Activated naive CD8-positive, alpha-beta T cell treated with anti-CD3 and anti-CD28 coated beads, Interleukin-2, amount 50 U/mL, for 24 hours (primary cell): ENCODE measurements at regions not wholly inside any gene's neighbourhood (a gene's known extent, or its start where the extent isn't known, plus 50 kb on each side); places are given as distances from the start of the nearest gene placed in this dataset.

Experiments
- ATAC-seq: fragments of 150-1000 bp; cut with Tn5 transposase; one replicate; pipeline ENCODE4 v1.10.0; 2021
- DNase-seq: peaks from one replicate; pipeline ENCODE4 v3.0.0; 2021
- H3K27ac Mint-ChIP-seq: one replicate; pipeline ENCODE4 v1.8.0; 2021; ENCODE audit warnings: mild to moderate bottlenecking, mixed read lengths
- H3K27me3 Mint-ChIP-seq: one replicate; pipeline ENCODE4 v1.8.0; 2021; ENCODE audit warnings: mixed read lengths
- H3K36me3 Mint-ChIP-seq: one replicate; pipeline ENCODE4 v1.8.0; 2021; ENCODE audit warnings: low read depth, mixed read lengths
- H3K4me1 Mint-ChIP-seq: one replicate; pipeline ENCODE4 v1.8.0; 2021; ENCODE audit warnings: mixed read lengths
- H3K4me3 Mint-ChIP-seq: one replicate; pipeline ENCODE4 v1.8.0; 2021; ENCODE audit warnings: mild to moderate bottlenecking, moderate library complexity, mixed read lengths
- H3K9me3 Mint-ChIP-seq: one replicate; pipeline ENCODE4 v1.8.0; 2021; ENCODE audit warnings: mixed read lengths

DNA sequence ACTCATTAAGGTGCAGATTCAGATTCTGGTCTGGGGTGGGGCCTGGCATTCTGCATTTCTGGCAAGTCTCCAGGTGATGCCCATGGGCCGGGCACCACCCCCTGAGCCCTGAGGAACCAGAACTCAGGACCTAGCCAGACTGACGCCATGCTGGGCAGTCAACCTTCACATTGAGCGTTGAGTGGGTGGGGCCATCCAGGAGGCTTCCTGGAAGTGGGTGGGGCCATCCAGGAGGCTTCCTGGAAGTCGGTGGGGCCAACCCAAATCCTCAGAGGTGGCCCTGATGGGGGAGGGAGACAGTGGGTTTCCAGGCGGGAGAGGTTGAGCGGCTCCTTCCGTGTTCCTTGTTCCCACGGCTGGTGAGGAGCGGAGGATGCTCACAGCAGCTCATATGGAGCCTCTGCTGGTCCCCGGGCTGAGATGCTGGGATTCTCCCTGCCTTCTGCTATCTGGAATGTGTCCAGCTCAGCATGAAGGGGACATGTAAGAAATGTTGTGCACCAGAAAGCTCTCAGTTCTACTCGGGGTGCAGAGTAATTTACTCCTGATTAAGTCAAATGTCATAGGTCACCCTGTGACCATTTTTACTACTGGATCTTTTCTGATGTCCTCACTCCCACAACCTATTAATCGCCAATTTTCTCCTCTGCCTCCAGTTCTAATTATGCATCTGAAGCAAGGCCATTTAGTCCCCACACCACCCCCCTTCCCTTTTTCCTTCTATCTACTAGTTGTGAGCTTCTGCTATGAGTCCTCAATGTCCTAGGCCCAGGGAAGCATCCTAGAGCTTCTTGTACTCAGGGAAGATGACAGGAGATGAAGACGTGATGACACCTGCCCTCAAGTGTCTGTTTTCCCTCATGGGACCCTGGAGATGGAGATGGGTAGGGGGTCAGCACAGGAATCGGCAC lies 435.4 kb downstream of the PTPRU start:
- DNase-seq (no peak), ATAC-seq (no peak)
- Mint-ChIP-seq H3K4me3 (no peak overlapping the region), H3K4me1 (no peaks in the 10 kb centered on the region), H3K27me3 (peaks cover 8% of the 10 kb centered on the region), H3K27ac (no peak overlapping the region), H3K9me3 (no peaks in the 10 kb centered on the region), H3K36me3 (no peaks in the 10 kb centered on the region)

DNA sequence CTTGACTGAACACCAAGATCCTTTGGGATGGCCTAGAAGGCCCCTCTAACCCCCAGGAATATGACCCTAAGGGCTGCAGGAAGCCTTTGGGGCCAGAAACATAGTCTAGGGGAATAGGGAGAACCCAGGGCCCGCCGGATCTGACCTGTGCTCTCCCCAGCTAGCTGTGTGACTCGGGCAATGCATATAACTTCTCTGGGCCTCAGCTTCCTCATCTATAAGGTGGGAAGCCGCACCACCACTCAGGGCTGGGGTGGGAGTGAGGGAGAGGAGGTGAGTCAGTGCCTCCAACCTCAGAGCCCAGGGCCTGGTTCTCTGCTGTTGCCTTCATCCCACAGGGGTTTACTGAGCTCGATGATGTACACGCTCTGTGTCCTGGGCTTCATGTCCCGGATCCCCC lies 434.4 kb downstream of the PTPRU start:
- H3K27ac Mint-ChIP-seq: no peak overlapping the region
- DNase-seq (no peak), ATAC-seq (no peak)
- H3K27me3 Mint-ChIP-seq: peaks cover 14% of the 10 kb centered on the region
- H3K4me1 Mint-ChIP-seq: no peaks in the 10 kb centered on the region
- no peaks in the 10 kb centered on the region for H3K9me3 Mint-ChIP-seq
- no peaks in the 10 kb centered on the region for H3K36me3 Mint-ChIP-seq
- no peak overlapping the region for H3K4me3 Mint-ChIP-seq

DNA sequence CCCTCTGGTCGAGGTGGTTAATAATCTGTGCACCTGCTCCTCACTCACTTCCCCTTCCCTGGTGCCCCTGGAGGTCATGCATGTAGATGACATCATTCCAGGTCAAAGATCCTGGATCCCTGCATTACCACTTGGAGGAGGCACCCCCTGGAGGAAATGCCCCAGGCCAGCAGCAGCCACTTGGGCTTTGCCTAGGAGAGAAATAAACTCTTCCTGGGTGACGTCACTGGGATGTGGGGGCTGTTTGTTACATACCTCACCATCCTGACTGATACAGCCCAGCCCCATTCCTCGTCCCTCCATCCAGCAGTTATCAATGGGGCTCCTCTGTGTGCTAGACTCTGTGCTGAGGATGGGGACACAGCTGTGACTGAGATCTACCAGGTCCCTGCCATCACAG lies 433.6 kb downstream of the PTPRU start:
- Mint-ChIP-seq H3K27me3 (peaks cover 15% of the 10 kb centered on the region), H3K27ac (no peak overlapping the region), H3K4me1 (no peaks in the 10 kb centered on the region), H3K9me3 (no peaks in the 10 kb centered on the region), H3K4me3 (no peak overlapping the region), H3K36me3 (no peaks in the 10 kb centered on the region)
- DNase-seq: no peak
- ATAC-seq: no peak

DNA sequence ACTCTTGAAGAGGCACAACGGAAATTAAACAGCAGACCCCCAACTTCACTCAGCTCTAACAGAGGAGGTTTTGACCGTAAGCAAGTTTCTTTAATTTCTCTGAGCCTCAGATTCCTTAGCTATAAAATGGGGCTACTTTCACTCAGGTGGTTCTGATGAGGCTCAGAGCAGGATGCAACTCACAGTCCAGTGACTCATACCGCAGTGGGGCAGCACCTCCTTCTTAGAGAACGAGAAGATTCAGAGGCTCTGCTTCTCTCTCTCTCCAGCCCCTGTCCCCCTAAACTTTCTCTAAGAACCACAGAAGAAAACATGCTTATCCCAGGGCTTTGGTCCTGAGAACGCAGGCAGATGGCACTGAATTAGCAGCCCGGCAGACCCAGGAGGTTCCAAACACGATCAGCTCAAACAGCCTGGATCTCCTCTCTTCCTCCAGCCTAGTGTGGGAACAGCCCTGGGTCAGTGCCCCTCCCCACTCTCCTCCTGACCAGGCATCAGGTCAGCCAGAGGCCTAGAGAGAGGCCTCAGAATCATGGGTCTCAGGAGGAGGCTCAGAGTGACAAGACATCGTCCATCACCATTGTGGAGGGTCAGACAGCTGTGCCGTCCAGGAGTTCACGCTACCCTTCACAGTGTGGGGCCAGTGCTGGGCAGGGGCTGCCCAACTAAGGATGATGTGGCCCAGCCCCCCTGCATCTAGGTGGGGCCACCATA lies 433.0 kb downstream of the PTPRU start:
- H3K27ac Mint-ChIP-seq: no peak overlapping the region
- peaks cover 17% of the 10 kb centered on the region for H3K27me3 Mint-ChIP-seq

DNA sequence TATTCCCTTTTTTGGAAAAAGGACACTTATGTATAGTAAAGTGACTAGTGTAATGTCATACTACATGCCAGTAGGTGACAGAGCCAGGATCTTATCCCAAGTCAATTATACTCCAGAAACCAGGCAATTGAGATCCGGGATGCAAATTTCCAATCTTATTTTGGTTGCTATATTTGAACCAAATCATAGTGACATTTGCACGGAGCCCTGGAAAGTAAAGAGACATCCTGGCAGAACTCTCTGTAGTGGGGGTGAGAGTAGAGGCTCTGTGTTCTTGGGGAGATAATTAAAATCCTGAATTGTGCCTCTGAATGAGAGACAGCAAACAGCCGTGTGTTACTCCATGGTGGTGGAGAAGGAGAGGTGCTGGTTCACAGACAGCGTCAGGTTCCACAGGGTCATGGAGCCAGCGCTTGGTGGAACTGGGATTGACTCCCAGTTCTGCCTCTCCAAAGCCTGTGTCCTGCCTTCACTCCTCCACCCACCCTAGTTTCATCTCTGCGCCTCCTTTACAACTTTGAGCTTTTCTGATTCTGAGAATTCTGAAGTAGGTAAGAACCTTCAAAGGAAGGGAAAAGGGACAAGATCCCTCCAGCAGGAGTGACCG lies 432.3 kb downstream of the PTPRU start:
- no peak for ATAC-seq
- no peak overlapping the region for H3K4me3 Mint-ChIP-seq
- H3K27me3 Mint-ChIP-seq: peaks cover 20% of the 10 kb centered on the region

More for the DNA sequence above, 433.0 kb downstream of the PTPRU start:
- ATAC-seq: no peak
- H3K4me3 Mint-ChIP-seq: no peak overlapping the region
- H3K36me3 Mint-ChIP-seq: no peaks in the 10 kb centered on the region
- no peak for DNase-seq
- H3K9me3 Mint-ChIP-seq: no peaks in the 10 kb centered on the region
- H3K4me1 Mint-ChIP-seq: no peaks in the 10 kb centered on the region

DNA sequence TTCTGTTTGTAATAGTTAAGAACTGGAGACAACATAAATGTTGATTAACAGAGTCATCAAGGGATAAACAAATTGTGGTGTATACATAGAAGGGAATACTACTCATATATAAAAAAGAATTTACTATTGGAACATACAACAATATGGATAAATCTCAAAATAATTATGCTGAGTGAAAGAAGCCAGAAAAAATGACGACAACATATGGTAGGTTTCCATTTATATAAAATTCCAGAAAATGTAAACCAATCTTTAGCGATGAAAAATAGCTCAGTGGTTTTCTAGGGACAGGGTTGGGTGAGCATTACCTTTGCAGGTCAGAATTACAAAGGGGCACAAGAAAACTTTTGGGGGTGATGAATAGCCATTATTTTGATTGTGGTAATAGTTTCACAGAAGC lies 431.6 kb downstream of the PTPRU start:
- ATAC-seq (no peak), DNase-seq (no peak)
- Mint-ChIP-seq H3K4me3 (no peak overlapping the region), H3K27me3 (peaks cover 24% of the 10 kb centered on the region), H3K27ac (no peak overlapping the region), H3K4me1 (no peaks in the 10 kb centered on the region), H3K9me3 (no peaks in the 10 kb centered on the region), H3K36me3 (no peaks in the 10 kb centered on the region)

More for the DNA sequence above, 432.3 kb downstream of the PTPRU start:
- no peak for DNase-seq
- no peaks in the 10 kb centered on the region for H3K4me1 Mint-ChIP-seq
- H3K36me3 Mint-ChIP-seq: no peaks in the 10 kb centered on the region
- H3K27ac Mint-ChIP-seq: no peak overlapping the region
- no peaks in the 10 kb centered on the region for H3K9me3 Mint-ChIP-seq

DNA sequence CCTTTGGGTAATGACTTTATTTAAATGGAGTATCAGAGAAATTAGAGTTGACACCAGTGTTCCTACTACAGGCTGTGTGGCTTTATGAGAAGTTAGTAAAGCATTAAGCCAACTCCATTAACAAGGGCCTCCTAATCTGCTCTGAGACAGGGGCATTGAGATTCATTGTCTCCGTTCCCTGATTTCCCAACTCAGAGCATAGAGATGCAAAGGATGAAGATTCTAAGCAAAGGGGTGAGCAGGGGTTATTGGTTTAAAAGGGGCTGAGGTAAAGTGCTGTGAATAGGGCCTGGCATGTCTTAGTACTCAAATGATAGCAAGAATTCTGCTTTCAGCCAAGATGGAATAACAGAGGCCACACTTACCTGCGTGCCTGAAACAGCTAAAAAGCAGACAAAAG lies 428.4 kb downstream of the PTPRU start:
- no peaks in the 10 kb centered on the region for H3K4me1 Mint-ChIP-seq
- no peak overlapping the region for H3K4me3 Mint-ChIP-seq
- peaks cover 7% of the 10 kb centered on the region for H3K9me3 Mint-ChIP-seq
- no peak for ATAC-seq
- H3K36me3 Mint-ChIP-seq: no peaks in the 10 kb centered on the region
- H3K27me3 Mint-ChIP-seq: peaks cover 31% of the 10 kb centered on the region
- no peak overlapping the region for H3K27ac Mint-ChIP-seq
- no peak for DNase-seq

DNA sequence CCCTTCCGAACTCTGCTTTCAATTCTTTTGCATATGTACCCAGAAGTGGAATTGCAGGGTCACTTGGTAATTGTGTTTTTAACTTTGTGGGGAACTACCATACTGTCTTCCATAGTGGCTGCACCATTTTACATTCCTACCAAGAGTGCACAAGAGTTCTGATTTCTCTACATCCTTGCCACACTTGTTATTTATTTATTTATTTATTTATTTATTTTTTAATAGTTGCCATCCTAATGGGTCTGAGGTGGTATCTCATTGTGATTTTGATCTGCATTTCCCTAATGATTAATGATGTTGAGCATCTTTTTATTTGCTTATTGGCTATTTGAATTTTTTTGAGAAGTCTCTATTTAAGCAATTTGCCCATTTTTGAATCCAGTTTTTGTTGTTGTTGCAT lies 422.4 kb downstream of the PTPRU start:
- Mint-ChIP-seq H3K27me3 (peaks cover 25% of the 10 kb centered on the region), H3K4me1 (no peaks in the 10 kb centered on the region), H3K27ac (no peak overlapping the region), H3K9me3 (peaks cover 10% of the 10 kb centered on the region), H3K4me3 (no peak overlapping the region), H3K36me3 (peaks cover 2% of the 10 kb centered on the region)
- ATAC-seq (no peak), DNase-seq (no peak)

DNA sequence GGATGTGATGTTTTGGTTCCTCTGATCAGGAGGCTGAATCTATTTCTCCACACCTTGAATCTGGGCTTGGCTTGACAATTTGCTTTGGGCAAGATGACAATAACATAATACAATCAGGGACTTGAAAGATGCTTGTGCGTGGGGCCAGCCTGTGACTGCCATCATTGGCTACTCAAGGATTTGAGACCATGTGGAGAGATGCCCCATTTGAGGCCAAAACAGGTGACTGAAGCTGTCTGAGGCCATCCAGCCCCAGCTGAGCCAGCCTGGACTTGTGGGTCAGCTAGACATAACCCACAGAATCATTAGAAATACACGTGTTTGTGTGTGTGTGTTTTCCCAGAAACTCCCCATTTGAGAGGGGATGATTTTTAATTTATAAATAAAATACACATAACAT lies 421.5 kb downstream of the PTPRU start:
- H3K36me3 Mint-ChIP-seq: peaks cover 2% of the 10 kb centered on the region
- no peak overlapping the region for H3K4me3 Mint-ChIP-seq
- DNase-seq (no peak), ATAC-seq (no peak)
- peaks cover 20% of the 10 kb centered on the region for H3K27me3 Mint-ChIP-seq
- H3K4me1 Mint-ChIP-seq: no peaks in the 10 kb centered on the region
- peaks cover 10% of the 10 kb centered on the region for H3K9me3 Mint-ChIP-seq
- no peak overlapping the region for H3K27ac Mint-ChIP-seq

DNA sequence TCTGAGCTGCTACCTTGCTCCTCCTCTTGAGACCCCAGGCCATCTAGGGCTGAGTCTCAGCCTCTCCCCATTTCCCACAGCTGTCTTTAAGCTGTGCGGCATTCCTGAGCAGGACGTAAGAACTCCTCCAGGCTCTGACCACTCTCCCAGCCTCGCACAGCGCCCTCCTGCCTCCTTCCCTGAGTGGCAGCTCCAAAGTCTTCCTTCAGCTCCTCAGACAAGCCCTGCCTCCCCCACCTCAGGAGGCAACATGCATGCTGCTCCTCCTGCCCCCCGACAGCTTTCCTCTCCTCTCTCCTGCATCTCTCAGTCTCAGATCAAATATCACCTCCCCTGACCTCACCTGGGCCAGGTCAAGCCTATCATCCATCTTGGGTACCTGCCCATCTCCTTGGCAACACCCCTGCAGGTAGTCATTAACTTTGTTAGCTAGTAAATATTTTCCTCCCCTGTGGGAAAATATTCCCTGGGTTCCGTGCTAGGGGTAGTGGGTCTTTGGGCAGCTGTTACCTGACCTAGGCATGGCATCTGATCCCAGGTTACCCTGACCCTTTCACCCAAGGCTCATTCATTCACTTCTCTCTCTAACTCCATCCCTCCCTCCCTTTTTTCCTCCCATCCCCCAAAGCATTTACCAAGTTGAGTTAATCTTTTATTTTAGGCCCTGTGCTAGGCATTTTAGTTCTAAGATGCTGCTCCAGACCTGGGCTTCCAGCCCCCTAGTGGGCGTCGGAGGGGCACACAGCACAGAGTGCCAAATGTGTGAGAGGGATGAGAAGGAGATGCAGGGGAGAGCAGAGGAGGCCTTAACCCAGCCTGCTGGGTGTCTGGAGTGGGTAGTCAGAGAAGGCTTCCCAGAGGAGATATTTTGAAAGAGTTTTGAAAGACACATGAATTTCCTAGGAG lies 419.9 kb downstream of the PTPRU start:
- Mint-ChIP-seq H3K4me3 (no peak overlapping the region), H3K4me1 (no peaks in the 10 kb centered on the region), H3K27me3 (peaks cover 14% of the 10 kb centered on the region), H3K36me3 (peaks cover 2% of the 10 kb centered on the region), H3K27ac (no peak overlapping the region), H3K9me3 (peaks cover 3% of the 10 kb centered on the region)
- DNase-seq (no peak), ATAC-seq (no peak)

DNA sequence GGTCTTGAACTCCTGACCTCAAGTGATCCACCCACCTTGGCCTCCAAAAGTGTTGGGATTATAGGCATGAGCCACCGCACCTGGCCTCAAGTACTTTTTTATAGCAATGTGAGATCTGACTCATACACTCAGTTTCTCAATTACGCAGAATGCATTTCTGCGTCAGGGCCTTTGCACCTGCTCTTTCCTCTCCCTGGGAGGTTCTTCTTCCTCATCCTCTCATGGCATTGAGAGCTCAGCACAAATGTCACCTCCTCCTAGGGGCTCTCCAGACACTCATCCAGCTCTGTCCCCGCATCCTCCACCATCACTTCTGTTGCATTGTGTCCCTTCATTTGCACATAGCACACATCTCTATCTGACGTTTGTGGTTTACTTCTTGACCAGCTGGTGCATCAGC lies 418.8 kb downstream of the PTPRU start:
- Mint-ChIP-seq H3K27ac (no peak overlapping the region), H3K27me3 (peaks cover 17% of the 10 kb centered on the region), H3K36me3 (peaks cover 2% of the 10 kb centered on the region), H3K4me3 (no peak overlapping the region), H3K9me3 (peaks cover 3% of the 10 kb centered on the region), H3K4me1 (no peaks in the 10 kb centered on the region)
- DNase-seq: no peak
- ATAC-seq: no peak

DNA sequence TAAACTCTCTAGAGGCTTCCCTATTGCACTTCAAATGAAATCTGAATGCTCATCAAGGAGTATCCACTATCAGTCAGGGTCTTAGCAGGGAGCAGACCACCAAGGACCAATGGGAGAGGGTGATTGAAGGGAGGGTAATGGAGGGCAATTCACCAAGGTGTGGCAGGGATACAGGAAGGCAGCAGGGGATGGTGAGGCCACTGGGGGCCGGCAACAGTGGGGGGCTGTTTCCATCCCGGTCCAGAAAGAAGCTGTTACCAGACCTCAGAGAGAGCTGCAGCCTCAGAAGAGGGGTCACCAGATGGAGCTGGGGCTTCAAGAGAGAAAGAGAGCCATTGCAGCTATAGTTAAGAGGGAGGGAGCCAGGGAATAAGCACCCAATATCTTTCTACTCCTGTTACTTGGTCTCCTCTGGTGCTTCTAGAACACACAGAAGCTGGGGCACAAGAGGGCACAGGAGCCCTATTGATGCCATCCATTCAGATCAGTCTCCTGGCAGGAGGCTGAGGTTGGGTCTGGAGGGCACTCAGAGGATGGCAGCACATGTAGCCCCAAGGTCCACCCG lies 417.6 kb downstream of the PTPRU start:
- H3K27me3 Mint-ChIP-seq: peaks cover 17% of the 10 kb centered on the region
- no peak overlapping the region for H3K27ac Mint-ChIP-seq
- DNase-seq (no peak), ATAC-seq (no peak)
- H3K4me3 Mint-ChIP-seq: no peak overlapping the region
- H3K36me3 Mint-ChIP-seq: peaks cover 2% of the 10 kb centered on the region
- H3K4me1 Mint-ChIP-seq: no peaks in the 10 kb centered on the region
- peaks cover 3% of the 10 kb centered on the region for H3K9me3 Mint-ChIP-seq

DNA sequence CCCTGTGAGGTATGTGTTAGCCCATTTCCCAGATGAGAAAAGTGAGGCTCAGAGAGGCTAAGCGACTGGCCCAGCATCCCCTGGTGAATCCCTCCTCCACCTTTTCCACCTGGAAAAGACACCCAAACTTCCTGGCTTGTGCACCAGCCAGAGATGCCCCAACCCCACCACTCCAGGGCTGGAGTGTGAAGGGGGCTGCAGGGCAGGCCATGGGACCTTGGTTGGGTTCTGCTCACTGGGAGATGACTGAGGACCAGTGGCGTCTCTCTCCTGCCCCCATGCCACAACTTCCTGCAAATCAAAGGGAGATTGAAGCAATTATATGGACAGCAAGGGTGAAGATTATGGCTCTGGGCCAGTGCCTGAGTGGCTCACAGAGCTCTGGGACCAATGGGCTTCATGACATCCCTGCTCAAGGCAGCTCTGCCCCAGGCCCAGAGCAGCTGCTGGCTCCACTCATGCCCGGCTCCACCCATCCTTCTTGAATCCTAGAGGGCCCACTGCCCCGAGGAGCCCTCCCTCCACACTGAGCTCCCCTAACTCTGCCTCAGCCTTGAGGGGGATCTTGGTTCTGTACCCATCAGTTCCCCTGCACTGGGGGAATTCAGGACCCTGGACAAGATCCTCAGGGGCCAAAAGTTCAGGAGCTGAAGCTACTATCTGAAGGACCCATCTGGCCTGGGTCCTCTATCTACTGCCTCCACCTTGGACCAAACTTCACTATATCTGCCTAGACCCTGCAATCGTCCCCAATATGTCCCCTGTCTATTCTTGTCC lies 416.9 kb downstream of the PTPRU start:
- ATAC-seq: no peak
- DNase-seq: no peak
- no peak overlapping the region for H3K27ac Mint-ChIP-seq
- peaks cover 2% of the 10 kb centered on the region for H3K36me3 Mint-ChIP-seq
- no peaks in the 10 kb centered on the region for H3K4me1 Mint-ChIP-seq
- no peak overlapping the region for H3K4me3 Mint-ChIP-seq
- H3K27me3 Mint-ChIP-seq: peaks cover 16% of the 10 kb centered on the region
- peaks cover 2% of the 10 kb centered on the region for H3K9me3 Mint-ChIP-seq
